CD4-positive, alpha-beta T cell treated with Interleukin-4 for 4 hours (primary cell): ENCODE measurements at regions not wholly inside any gene's neighbourhood (a gene's known extent, or its start where the extent isn't known, plus 50 kb on each side); places are given as distances from the start of the nearest gene placed in this dataset.

Experiments
- DNase-seq: peaks from one replicate; pipeline ENCODE4 v3.0.0-alpha.2; 2020

DNA sequence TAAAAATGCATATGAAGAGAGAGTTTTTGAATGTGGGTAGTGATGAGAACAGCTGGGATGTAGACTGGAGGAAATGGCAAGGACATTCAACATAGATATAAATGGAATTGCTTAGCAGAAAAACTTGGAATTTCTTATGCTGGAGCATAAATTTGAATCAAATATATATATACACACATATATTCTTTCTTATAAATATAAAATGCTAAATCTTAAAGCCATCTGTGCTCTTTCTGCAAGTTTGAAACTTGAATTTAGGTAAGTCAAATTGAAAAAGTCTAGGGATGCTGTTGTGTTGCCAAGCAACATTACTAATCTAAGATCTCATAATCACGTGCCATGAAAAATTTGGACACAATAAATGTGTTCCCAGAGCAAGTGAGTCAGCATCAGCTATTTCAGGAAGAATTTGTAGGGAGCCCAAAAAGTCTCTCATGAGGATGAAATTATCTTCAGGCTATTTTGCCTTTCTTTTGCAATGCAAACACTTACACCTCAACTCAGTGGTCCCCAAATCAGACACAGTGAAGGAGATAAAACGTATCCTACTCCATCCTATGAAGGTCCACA, 58.4 kb upstream of the ALDH1A1 start:
- DNase-seq: no peak

DNA sequence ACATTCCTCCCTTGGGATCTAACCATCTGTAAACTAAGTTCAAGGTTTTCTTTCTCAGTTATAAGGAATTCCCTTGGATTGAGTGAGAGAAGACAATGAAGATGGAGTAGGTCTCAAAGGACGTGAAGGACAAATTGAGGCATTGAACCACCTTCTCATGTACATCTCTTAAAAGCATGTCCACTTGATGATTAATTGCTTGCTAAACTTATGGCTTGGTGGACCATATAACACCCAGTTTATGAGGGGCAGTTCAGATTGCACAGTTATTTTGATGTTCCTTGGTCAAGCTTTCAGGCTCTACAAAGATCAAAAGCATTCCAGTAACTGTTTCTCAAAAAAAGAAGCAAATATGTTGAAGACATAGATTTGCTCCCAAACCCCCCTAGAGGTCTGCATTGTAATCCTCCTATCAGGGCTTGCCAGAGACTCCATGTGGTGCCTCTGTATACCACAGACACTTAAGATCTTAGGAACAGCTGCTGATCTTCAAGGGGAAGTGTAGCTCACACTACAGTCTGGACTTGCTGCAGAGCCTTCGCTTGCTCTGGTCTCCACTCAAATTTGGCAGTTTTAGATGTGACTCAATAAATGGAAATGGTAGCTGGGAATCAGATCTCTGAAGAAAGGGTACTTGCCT, 56.9 kb upstream of the ALDH1A1 start:
- DNase-seq: no peak

DNA sequence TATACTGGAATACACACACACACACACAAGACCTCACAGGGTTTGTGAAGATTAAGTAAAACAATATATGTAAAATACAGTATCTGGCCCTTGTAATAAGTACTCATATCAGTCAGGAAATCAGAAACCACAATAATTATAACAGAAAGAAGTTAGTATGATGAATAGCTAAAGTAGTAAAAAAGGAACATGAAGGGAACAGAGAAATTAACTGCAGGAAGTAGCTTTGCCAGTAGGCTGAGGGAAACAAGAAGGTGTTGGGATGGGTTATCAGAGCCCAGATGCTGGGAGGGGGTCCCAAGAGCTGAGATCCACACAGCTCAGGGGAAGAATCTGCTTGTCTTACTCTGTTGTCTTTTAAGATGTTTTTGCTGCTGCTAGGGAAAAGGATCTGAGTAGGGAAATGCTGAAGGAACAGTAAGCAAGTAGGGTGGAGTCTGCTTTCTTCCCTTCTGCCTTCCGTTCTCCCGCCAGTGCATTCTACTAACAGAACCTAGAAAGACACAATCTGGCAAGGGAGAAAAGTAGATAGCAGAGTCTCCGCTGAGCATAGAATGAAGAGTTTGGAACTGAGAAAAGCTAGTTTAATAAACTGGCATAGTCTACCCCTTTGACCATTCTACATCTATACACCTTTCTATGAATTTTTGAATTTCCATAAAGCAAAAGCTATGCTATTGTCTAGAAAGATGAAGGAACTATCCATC, 55.3 kb upstream of the ALDH1A1 start:
- no peak for DNase-seq

DNA sequence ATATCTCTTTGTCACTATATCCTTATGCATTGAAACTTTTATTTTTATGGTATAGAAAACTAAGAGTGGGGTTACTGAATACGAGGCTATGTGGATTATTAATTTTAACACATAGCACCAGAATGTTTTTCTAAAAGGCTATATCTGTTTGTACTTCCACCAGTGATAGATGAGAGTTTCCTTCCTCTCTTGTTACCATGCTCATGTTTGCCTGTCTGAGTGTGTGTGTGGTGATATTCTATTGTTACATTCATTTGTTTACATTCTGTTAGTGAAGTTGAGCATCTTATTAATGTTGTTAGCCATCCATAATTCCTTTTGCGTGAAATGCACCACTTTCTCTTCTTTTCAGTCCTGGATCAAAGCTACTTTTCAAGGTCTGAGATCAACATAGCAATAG, 54.1 kb upstream of the ALDH1A1 start:
- no peak for DNase-seq
